ENCODE measurements at regions not wholly inside any gene's neighbourhood (a gene's known extent, or its start where the extent isn't known, plus 50 kb on each side); places are given as distances from the start of the nearest gene placed in this dataset.

DNA sequence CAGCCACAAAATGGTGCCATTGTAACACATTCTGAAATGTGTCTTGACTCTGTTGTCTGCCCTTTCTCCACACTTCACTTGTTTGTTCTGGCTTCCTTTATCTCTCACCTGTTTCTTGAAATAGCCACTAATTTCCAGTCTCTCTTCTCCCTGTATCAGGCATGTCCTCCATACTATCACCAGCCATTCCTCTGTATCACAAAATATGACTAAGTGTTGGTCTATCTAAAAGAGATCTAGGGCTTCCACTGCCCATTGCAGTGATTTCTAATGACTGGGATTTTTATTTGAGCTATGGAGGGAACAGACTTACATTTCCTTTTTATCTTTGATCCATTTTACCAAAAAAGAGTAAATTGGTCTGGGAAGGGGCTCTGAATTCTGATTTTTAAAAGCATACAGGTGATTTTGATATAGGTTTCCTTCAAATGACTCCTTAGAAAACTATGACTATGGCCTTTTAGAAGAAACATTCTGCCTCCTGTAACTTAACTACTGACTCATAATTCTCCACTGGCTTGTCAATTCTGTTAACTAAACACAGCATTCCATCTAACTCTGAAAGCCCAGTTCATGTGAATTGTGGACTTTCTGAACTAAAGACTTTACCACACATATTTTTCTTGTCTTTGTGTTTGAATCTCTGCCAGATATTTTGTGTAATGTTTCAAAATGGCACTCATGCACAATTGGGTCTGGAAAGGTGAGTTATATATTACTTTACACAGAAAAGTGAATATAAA is 1121.4 kb downstream of the XPNPEP1 start (continued):
- TF ChIP-seq, protein P1, sequence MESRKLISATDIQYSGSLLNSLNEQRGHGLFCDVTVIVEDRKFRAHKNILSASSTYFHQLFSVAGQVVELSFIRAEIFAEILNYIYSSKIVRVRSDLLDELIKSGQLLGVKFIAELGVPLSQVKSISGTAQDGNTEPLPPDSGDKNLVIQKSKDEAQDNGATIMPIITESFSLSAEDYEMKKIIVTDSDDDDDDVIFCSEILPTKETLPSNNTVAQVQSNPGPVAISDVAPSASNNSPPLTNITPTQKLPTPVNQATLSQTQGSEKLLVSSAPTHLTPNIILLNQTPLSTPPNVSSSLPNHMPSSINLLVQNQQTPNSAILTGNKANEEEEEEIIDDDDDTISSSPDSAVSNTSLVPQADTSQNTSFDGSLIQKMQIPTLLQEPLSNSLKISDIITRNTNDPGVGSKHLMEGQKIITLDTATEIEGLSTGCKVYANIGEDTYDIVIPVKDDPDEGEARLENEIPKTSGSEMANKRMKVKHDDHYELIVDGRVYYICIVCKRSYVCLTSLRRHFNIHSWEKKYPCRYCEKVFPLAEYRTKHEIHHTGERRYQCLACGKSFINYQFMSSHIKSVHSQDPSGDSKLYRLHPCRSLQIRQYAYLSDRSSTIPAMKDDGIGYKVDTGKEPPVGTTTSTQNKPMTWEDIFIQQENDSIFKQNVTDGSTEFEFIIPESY (IDR thresholded peaks at IDR 0.05), result no peak
- no peak for TF ChIP-seq JUND (IDR thresholded peaks at IDR 0.05)

DNA sequence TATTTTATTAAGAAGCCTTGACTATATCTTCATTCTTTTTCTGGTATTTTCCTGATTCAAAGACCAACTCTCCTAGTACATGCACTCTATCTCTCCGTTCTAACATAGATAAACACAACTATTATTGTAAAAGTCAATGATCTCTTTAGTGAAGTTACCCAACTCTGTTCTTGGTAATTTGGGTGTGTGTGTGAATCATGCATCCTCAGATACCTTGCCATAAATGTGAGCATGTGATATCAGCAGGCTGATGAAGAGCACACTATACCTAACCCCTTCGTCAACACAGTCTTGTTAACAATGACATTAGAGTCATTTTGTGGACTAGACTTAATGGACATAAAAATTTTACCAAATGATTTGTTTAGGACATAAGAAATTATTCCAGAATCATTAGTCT is 1122.1 kb downstream of the XPNPEP1 start:
- H3K27ac ChIP-seq (ENCODE audit: low read depth in 1 of 2, low read length in 2 of 2), result no peak overlapping the region
- H3K9ac ChIP-seq (ENCODE audit: low read depth in 1 of 2, low read length in 2 of 2), result no peak overlapping the region
- H3K9me3 ChIP-seq (ENCODE audit: control insufficient read depth in 4 of 4, low read length in 3 of 4), result no peaks in the 10 kb centered on the region
- no peaks in the 10 kb centered on the region for H3K36me3 ChIP-seq (ENCODE audit: control insufficient read depth in 4 of 4, insufficient read depth in 3 of 4, low read depth in 1 of 4, low read length in 3 of 4)
- TF ChIP-seq JUND (IDR thresholded peaks at IDR 0.05) (no peak), EGR1 (IDR thresholded peaks at IDR 0.05; ENCODE audit: low read depth in 2 of 2) (no peak), NR2F2 (IDR thresholded peaks at IDR 0.05) (no peak), RAD21 (IDR thresholded peaks at IDR 0.05) (no peak), RXRA (IDR thresholded peaks at IDR 0.05) (no peak), FOXA1 (IDR thresholded peaks at IDR 0.05) (no peak)
- TF ChIP-seq, protein P1 (IDR thresholded peaks at IDR 0.05), result no peak
- TF ChIP-seq, protein P2, sequence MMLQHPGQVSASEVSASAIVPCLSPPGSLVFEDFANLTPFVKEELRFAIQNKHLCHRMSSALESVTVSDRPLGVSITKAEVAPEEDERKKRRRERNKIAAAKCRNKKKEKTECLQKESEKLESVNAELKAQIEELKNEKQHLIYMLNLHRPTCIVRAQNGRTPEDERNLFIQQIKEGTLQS (IDR thresholded peaks at IDR 0.05), result no peak
- 83% methylated on average over 2 of the region's 2 CpGs for WGBS
- DNase-seq (ENCODE audit: low spot score), result no peak
- H3K27me3 ChIP-seq (ENCODE audit: control insufficient read depth in 4 of 4, insufficient read depth in 4 of 4, low read length in 3 of 4), result no peaks in the 10 kb centered on the region
- no peaks in the 10 kb centered on the region for H3K4me1 ChIP-seq (ENCODE audit: control insufficient read depth in 4 of 4, insufficient read depth in 4 of 4, low read length in 3 of 4)
- H3K4me3 ChIP-seq (ENCODE audit: low read depth in 1 of 3, low read length in 3 of 3), result no peak overlapping the region

DNA sequence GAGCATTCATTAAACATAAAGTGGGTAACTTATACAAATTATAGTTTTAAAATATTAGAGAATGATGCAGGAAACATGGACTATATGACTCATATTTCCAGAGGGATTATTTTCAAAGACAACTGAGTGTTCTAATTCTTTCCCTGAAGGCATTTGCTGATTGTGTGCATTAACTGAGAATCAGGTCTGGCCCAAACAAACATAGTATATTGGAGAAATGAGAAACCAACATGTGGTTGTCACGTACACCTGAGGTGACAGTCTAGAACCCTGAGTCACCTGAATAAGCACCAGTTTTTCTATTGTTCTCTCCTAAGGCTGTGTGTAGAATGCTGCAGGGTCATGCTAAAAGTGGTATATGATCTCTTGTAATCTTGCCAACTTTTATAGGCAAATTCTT is 1125.7 kb downstream of the XPNPEP1 start:
- no peaks in the 10 kb centered on the region for H3K36me3 ChIP-seq (ENCODE audit: control insufficient read depth in 4 of 4, insufficient read depth in 3 of 4, low read depth in 1 of 4, low read length in 3 of 4)
- H3K27ac ChIP-seq (ENCODE audit: low read depth in 1 of 2, low read length in 2 of 2), result no peak overlapping the region
- no peak for DNase-seq (ENCODE audit: low spot score)
- TF ChIP-seq EGR1 (IDR thresholded peaks at IDR 0.05; ENCODE audit: low read depth in 2 of 2) (no peak), TAF1 (conservative IDR thresholded peaks at IDR 0.05) (no peak), NR2F2 (IDR thresholded peaks at IDR 0.05) (no peak), HNF4A (conservative IDR thresholded peaks at IDR 0.05) (no peak), FOXA2 (IDR thresholded peaks at IDR 0.05) (no peak), YY1 (IDR thresholded peaks at IDR 0.05) (no peak), RAD21 (IDR thresholded peaks at IDR 0.05) (no peak), HNF4G (IDR thresholded peaks at IDR 0.05) (no peak)
- TF ChIP-seq, protein P3, sequence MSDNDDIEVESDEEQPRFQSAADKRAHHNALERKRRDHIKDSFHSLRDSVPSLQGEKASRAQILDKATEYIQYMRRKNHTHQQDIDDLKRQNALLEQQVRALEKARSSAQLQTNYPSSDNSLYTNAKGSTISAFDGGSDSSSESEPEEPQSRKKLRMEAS (IDR thresholded peaks at IDR 0.05), result no peak
- TF ChIP-seq, protein P4, sequence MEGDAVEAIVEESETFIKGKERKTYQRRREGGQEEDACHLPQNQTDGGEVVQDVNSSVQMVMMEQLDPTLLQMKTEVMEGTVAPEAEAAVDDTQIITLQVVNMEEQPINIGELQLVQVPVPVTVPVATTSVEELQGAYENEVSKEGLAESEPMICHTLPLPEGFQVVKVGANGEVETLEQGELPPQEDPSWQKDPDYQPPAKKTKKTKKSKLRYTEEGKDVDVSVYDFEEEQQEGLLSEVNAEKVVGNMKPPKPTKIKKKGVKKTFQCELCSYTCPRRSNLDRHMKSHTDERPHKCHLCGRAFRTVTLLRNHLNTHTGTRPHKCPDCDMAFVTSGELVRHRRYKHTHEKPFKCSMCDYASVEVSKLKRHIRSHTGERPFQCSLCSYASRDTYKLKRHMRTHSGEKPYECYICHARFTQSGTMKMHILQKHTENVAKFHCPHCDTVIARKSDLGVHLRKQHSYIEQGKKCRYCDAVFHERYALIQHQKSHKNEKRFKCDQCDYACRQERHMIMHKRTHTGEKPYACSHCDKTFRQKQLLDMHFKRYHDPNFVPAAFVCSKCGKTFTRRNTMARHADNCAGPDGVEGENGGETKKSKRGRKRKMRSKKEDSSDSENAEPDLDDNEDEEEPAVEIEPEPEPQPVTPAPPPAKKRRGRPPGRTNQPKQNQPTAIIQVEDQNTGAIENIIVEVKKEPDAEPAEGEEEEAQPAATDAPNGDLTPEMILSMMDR (IDR thresholded peaks at IDR 0.05; ENCODE audit: low read depth, low read length, missing input control), result no peak
- TF ChIP-seq, protein P5, sequence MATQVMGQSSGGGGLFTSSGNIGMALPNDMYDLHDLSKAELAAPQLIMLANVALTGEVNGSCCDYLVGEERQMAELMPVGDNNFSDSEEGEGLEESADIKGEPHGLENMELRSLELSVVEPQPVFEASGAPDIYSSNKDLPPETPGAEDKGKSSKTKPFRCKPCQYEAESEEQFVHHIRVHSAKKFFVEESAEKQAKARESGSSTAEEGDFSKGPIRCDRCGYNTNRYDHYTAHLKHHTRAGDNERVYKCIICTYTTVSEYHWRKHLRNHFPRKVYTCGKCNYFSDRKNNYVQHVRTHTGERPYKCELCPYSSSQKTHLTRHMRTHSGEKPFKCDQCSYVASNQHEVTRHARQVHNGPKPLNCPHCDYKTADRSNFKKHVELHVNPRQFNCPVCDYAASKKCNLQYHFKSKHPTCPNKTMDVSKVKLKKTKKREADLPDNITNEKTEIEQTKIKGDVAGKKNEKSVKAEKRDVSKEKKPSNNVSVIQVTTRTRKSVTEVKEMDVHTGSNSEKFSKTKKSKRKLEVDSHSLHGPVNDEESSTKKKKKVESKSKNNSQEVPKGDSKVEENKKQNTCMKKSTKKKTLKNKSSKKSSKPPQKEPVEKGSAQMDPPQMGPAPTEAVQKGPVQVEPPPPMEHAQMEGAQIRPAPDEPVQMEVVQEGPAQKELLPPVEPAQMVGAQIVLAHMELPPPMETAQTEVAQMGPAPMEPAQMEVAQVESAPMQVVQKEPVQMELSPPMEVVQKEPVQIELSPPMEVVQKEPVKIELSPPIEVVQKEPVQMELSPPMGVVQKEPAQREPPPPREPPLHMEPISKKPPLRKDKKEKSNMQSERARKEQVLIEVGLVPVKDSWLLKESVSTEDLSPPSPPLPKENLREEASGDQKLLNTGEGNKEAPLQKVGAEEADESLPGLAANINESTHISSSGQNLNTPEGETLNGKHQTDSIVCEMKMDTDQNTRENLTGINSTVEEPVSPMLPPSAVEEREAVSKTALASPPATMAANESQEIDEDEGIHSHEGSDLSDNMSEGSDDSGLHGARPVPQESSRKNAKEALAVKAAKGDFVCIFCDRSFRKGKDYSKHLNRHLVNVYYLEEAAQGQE (IDR thresholded peaks at IDR 0.05), result no peak
- TF ChIP-seq, protein P2 (IDR thresholded peaks at IDR 0.05), result no peak
- TF ChIP-seq, protein P1 (IDR thresholded peaks at IDR 0.05), result no peak
- H3K27me3 ChIP-seq (ENCODE audit: control insufficient read depth in 4 of 4, insufficient read depth in 4 of 4, low read length in 3 of 4), result no peaks in the 10 kb centered on the region
- no peaks in the 10 kb centered on the region for H3K9me3 ChIP-seq (ENCODE audit: control insufficient read depth in 4 of 4, low read length in 3 of 4)
- no peak overlapping the region for H3K9ac ChIP-seq (ENCODE audit: low read depth in 1 of 2, low read length in 2 of 2)
- H3K4me1 ChIP-seq (ENCODE audit: control insufficient read depth in 4 of 4, insufficient read depth in 4 of 4, low read length in 3 of 4), result no peaks in the 10 kb centered on the region
- 92% methylated on average over 1 of the region's 1 CpG for WGBS
- H3K4me3 ChIP-seq (ENCODE audit: low read depth in 1 of 3, low read length in 3 of 3), result no peak overlapping the region

Measured in liver (tissue), 8 donors.